ENCODE measurements at regions not wholly inside any gene's neighbourhood (a gene's known extent, or its start where the extent isn't known, plus 50 kb on each side); places are given as distances from the start of the nearest gene placed in this dataset.

DNA sequence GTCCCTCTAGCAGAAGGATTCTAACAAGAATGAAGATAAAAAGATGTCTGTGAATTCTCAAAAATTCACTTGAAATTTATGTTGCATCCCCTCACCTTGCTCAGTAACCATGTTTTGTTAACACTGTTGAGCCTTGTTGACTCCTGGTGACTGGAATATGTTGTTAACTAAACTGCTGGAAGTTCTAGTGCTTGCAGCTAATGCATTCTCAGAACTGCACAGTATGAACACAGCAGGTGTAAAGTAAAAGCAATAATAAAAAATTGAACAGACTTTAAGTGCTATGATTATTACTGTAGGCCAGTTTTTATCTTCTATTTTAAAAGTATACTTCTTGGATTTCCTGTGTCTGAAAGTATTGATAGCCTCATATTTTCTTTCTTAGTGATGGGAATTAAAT lies 388.7 kb upstream of the PTPRD start:
- no peak overlapping the region for H3K4me3 ChIP-seq (ENCODE audit: low read depth, low read length)
- DNase-seq (ENCODE audit: low read depth): no peak
- TF ChIP-seq, protein P1, sequence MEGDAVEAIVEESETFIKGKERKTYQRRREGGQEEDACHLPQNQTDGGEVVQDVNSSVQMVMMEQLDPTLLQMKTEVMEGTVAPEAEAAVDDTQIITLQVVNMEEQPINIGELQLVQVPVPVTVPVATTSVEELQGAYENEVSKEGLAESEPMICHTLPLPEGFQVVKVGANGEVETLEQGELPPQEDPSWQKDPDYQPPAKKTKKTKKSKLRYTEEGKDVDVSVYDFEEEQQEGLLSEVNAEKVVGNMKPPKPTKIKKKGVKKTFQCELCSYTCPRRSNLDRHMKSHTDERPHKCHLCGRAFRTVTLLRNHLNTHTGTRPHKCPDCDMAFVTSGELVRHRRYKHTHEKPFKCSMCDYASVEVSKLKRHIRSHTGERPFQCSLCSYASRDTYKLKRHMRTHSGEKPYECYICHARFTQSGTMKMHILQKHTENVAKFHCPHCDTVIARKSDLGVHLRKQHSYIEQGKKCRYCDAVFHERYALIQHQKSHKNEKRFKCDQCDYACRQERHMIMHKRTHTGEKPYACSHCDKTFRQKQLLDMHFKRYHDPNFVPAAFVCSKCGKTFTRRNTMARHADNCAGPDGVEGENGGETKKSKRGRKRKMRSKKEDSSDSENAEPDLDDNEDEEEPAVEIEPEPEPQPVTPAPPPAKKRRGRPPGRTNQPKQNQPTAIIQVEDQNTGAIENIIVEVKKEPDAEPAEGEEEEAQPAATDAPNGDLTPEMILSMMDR (IDR thresholded peaks at IDR 0.05; ENCODE audit: insufficient read depth, low read depth, low read length): no peak

DNA sequence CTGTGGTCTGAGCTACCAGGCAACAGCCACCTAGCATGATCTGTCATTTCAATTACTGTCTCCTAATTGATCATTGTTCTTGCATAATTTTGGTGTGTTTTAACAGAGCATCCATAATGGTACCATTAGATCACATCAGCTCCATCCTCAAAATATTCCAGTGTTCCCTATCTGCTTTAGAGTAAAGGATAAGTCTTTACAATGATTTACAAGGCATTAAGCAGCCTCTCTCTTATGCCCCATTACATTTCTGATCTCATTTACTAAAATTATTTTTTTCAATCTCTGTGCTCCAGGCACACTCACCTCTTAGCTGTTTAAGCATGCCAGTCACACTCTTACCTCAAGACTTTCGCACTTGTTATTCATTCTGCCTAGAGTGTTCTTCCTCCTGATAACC lies 389.9 kb upstream of the PTPRD start:
- DNase-seq (ENCODE audit: low read depth): no peak
- no peak overlapping the region for H3K4me3 ChIP-seq (ENCODE audit: low read depth, low read length)
- TF ChIP-seq, protein P1 (IDR thresholded peaks at IDR 0.05; ENCODE audit: insufficient read depth, low read depth, low read length): no peak

DNA sequence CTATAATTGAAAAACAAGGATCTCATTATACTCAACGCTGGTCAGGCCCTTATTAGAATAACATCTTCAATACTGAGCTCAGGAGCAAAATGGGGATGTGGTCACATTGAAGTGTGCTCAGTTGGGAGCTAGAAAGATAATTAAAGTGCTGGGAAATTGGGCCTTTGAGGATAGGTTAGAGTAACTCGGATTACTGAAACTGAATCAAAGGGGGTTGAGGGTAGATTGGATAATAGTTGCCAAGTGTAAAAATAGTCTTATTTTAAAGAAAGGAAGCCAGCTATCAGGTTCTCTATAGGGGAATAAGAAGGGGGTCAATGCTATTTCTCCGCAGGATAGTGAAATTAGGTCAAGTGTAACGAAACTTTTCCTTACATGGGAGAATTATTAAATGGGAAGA lies 391.0 kb upstream of the PTPRD start:
- no peak for DNase-seq (ENCODE audit: low read depth)
- TF ChIP-seq, protein P1 (IDR thresholded peaks at IDR 0.05; ENCODE audit: insufficient read depth, low read depth, low read length): no peak
- H3K4me3 ChIP-seq (ENCODE audit: low read depth, low read length): no peak overlapping the region

DNA sequence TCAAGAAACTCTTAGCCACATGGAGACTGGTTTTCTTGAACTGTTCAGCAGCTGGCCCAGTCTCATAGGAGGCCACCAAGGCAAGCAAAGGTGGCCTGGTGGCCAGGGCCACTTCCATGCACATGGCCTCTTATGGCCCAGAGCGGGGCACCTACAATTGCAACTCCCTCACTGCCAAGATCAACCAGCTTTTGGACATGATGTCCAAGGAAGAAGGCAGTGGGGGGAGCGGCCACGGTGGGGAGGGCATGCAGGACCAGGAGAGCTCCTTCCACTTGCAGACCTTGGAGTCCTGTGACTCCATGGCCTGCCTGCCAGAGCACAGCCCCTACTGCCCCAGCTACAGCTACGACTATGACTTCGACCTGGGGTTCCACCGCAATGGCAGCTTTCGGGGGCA lies 398.9 kb upstream of the PTPRD start:
- no peak for DNase-seq (ENCODE audit: low read depth)
- TF ChIP-seq, protein P1 (IDR thresholded peaks at IDR 0.05; ENCODE audit: insufficient read depth, low read depth, low read length): no peak

DNA sequence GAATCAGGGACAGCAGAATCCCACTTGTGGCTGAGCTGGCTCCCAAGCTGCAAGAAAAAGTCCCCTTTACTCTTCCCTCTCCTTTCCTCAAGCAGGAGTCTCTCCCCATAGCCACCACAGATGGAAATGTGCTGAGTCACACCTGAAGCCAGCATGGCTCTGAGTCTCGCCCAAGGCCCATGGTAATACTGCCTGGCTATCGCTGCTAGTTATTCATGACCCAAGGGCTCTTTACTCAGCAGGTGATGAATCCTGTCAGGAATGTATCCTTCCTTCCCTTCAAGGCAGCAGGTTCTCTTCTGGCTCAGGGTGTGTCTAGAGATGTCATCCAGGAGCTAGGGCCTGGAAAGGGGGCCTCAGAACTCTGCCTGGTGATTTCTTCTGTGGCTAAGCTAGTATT lies 403.3 kb upstream of the PTPRD start:
- TF ChIP-seq, protein P1 (IDR thresholded peaks at IDR 0.05; ENCODE audit: insufficient read depth, low read depth, low read length): no peak
- no peak for DNase-seq (ENCODE audit: low read depth)

More for the DNA sequence above, 398.9 kb upstream of the PTPRD start:
- H3K4me3 ChIP-seq (ENCODE audit: low read depth, low read length): no peak overlapping the region

DNA sequence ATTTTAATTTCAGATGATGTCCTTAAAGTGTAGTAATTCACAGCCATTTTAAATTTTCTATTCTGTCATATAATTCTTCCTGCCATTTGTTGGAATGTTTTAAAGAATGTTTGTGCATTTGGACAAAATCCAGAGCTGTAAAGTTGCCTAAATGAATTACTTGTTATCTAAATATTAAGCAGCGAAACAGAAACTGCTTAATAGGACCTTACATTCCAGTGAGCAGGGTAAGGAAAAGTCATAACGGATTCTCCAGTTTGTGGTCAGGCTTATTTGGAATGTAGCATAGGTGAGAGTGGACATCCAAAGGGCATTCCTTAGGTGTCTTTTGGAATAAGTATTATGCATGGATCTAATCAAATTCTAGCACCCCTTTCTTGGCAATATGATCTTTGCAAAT lies 410.4 kb upstream of the PTPRD start:
- H3K4me3 ChIP-seq (ENCODE audit: low read depth, low read length): no peak overlapping the region
- DNase-seq (ENCODE audit: low read depth): no peak
- TF ChIP-seq, protein P1 (IDR thresholded peaks at IDR 0.05; ENCODE audit: insufficient read depth, low read depth, low read length): no peak

More for the DNA sequence above, 403.3 kb upstream of the PTPRD start:
- H3K4me3 ChIP-seq (ENCODE audit: low read depth, low read length): no peak overlapping the region

DNA sequence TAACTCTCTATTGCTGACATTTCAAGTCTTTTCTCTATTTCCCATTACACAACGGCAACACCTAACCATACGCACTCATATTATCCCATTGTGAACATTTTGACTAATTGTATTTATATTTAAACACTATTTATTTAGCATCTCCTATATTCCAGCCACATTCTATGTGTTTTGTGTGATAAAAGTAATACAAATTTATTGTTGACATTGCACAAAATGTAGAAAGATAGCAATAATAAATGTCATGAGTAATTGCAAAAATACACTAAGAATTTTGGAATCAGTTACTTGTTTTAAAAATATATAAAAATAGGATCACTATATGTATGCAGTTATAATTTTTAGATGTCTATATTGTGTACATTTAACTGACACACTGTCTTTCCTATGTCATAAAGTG lies 413.0 kb upstream of the PTPRD start:
- no peak overlapping the region for H3K4me3 ChIP-seq (ENCODE audit: low read depth, low read length)
- no peak for DNase-seq (ENCODE audit: low read depth)
- TF ChIP-seq, protein P1 (IDR thresholded peaks at IDR 0.05; ENCODE audit: insufficient read depth, low read depth, low read length): no peak
